ENCODE measurements at regions not wholly inside any gene's neighbourhood (a gene's known extent, or its start where the extent isn't known, plus 50 kb on each side); places are given as distances from the start of the nearest gene placed in this dataset.

DNA sequence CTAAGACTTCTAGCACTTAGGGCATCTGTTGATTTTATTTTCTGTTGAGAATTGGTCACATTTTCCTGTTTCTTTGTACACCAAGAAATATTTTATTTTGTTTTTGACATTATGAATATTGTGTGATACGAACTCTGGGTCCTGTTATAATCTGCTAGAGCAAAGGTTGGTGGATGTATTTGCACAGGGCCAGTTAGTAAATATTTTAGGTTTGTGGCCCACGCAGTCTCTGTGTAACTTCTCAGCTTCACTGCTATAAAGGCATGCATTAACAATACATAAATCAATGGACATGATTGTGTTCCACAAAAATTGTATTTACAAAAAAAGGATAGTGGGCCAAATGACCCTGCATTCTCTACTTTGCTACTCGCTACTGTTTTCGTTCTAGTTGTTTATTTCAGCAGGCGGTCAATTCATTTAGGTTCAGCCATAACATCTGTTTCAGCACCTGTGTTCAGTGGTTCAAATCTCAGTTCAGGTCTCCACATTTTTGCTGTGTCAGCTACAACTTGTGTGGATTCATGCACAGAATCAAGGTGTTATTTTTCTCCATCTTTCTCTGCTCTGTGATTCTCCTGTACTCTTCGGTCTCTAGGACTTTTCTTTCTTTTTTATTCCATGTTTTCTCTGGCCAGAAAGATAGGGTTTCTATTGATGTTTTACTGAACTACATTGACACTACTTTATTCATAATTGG is 786.2 kb downstream of the ETS1 start:
- TF ChIP-seq, protein P1, sequence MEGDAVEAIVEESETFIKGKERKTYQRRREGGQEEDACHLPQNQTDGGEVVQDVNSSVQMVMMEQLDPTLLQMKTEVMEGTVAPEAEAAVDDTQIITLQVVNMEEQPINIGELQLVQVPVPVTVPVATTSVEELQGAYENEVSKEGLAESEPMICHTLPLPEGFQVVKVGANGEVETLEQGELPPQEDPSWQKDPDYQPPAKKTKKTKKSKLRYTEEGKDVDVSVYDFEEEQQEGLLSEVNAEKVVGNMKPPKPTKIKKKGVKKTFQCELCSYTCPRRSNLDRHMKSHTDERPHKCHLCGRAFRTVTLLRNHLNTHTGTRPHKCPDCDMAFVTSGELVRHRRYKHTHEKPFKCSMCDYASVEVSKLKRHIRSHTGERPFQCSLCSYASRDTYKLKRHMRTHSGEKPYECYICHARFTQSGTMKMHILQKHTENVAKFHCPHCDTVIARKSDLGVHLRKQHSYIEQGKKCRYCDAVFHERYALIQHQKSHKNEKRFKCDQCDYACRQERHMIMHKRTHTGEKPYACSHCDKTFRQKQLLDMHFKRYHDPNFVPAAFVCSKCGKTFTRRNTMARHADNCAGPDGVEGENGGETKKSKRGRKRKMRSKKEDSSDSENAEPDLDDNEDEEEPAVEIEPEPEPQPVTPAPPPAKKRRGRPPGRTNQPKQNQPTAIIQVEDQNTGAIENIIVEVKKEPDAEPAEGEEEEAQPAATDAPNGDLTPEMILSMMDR (conservative IDR thresholded peaks at IDR 0.05; ENCODE audit: low read length) = no peak
- TF ChIP-seq EZH2phosphoT487 (IDR thresholded peaks at IDR 0.05; ENCODE audit: borderline replicate concordance) = no peak
